RWPE2 (cell line): ENCODE measurements at regions not wholly inside any gene's neighbourhood (a gene's known extent, or its start where the extent isn't known, plus 50 kb on each side); places are given as distances from the start of the nearest gene placed in this dataset.

Source experiments
- ATAC-seq: fragments of 200-7000 bp; cut with Tn5 transposase; 3 replicates; pipeline ENCODE4 v1.9.1; 2021; ENCODE audit warnings: low read depth
- DNase-seq: peaks from one replicate; pipeline ENCODE4 v3.0.0-alpha.2; 2020; ENCODE audit warnings: low spot score
- H3K27ac ChIP-seq: fragments of 450-650 bp; 2 replicates; pipeline ENCODE4 v1.5.1; 2017; ENCODE audit warnings: mild to moderate bottlenecking; ENCODE audit not compliant: poor library complexity, severe bottlenecking
- H3K27me3 ChIP-seq: fragments of 250-450 bp; sonication (Bioruptor Pico); 2 replicates; pipeline ENCODE4 v1.5.1; 2021; ENCODE audit warnings: mild to moderate bottlenecking, moderate library complexity; ENCODE audit not compliant: insufficient read depth, poor library complexity, severe bottlenecking
- H3K36me3 ChIP-seq: fragments of 250-450 bp; sonication (Bioruptor Pico); 2 replicates; pipeline ENCODE4 v1.5.1; 2020; ENCODE audit warnings: low read depth, mild to moderate bottlenecking, moderate library complexity
- H3K4me1 ChIP-seq: fragments of 250-450 bp; sonication (Bioruptor Pico); 2 replicates; pipeline ENCODE4 v1.5.1; 2021; ENCODE audit warnings: mild to moderate bottlenecking, moderate library complexity; ENCODE audit not compliant: insufficient read depth, poor library complexity, severe bottlenecking
- H3K4me3 ChIP-seq: fragments of 250-450 bp; sonication (Bioruptor Pico); 2 replicates; pipeline ENCODE4 v1.5.1; 2021; ENCODE audit warnings: mild to moderate bottlenecking, moderate library complexity; ENCODE audit not compliant: severe bottlenecking
- H3K9me3 ChIP-seq: fragments of 250-450 bp; sonication (Bioruptor Pico); 2 replicates; pipeline ENCODE4 v1.5.1; 2021; ENCODE audit warnings: mild to moderate bottlenecking, moderate library complexity; ENCODE audit not compliant: severe bottlenecking
- CTCF ChIP-seq: fragments of 450-650 bp; IDR thresholded peaks from one replicate; pipeline ENCODE4 v1.5.1; 2017; ENCODE audit warnings: mild to moderate bottlenecking, moderate library complexity; ENCODE audit not compliant: poor library complexity, severe bottlenecking

DNA sequence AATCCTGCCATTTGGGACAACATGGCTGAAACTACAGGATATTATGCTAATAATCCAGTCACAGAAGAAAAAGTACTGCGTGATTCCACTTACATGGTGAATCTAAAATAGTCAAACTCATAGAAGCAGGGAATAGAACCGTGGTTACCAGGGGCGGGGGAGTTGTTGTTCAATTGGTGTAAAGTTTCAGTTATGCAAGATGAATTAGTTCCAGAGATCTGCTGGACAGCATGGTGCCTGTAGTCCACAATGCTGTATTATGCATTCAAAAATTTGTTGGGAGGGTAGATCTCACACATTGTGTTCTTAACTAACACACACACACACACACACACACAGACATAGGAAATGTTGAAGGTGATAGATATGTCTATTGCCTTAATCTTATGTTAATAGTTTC is 480.5 kb downstream of the DMRT2 start:
- ATAC-seq (no peak), DNase-seq (no peak)
- Histone ChIP-seq H3K9me3 (no peaks in the 10 kb centered on the region), H3K4me3 (no peak overlapping the region), H3K4me1 (no peaks in the 10 kb centered on the region), H3K36me3 (no peaks in the 10 kb centered on the region), H3K27ac (no peak overlapping the region), H3K27me3 (peaks cover 3% of the 10 kb centered on the region)
- TF ChIP-seq CTCF: no peak

DNA sequence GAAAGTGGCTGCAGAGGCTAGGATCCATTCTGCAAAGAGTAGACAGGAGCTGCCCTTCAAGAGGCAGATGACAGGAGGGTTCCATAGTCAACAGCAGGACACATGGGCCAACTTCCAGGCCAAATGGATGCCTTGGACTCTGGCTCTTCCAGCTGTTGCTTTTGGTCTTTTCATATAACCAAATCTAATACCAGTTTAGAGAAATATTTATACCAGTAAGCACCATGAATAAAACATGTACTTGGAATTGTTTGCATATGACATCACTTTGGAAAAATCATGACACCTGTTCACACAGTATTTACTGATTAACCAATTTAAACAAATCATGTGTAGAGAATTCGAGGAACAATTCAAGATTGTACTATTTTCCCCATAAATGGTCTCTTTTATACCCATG is 481.3 kb downstream of the DMRT2 start:
- H3K4me1 ChIP-seq: no peaks in the 10 kb centered on the region
- H3K27ac ChIP-seq: no peak overlapping the region
- ATAC-seq (no peak), DNase-seq (no peak)
- TF ChIP-seq CTCF: no peak
- H3K9me3 ChIP-seq: no peaks in the 10 kb centered on the region
- H3K4me3 ChIP-seq: no peak overlapping the region
- no peaks in the 10 kb centered on the region for H3K36me3 ChIP-seq
- peaks cover 6% of the 10 kb centered on the region for H3K27me3 ChIP-seq

DNA sequence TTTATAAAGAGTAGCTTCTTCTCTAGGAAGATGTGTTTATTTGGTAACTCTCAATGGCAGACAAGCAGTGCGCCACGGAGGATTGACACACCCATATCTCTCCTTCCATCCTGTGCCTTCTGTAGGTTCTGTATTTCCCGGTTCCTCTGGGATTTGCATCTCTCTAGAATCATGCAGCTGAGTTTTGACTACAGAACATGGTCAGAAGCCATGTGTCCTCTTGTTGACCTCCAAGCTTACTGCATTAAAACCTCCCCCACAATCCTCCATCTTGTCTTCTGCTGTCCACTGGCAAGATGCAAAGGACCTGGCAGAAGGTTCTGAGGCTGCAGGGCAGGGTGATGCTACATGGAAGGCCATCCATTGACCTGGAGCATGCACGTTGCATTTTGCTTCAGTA is 482.0 kb downstream of the DMRT2 start:
- H3K4me1 ChIP-seq: no peaks in the 10 kb centered on the region
- ATAC-seq (no peak), DNase-seq (no peak)
- TF ChIP-seq CTCF: no peak
- no peaks in the 10 kb centered on the region for H3K36me3 ChIP-seq
- H3K9me3 ChIP-seq: no peaks in the 10 kb centered on the region
- H3K4me3 ChIP-seq: no peak overlapping the region
- H3K27ac ChIP-seq: no peak overlapping the region
- peaks cover 8% of the 10 kb centered on the region for H3K27me3 ChIP-seq

DNA sequence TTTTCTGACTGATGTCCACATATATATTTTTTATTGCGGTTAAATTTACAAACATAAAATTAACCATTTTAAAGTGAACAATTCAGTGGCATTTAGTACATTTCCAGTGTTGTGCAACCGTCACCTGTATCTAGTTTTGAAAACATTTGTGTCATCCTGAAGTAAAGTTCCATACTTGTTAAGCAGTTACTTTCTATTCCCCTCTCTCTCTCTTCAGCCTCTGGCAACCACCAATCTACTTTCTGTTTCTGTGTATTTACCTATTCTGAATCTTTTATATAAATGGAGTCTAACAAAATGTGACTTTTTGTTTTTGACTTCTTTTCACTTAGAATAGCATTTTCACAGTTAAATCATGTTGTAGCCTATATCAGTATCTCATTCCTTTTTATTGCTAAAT is 480.1 kb upstream of the SMARCA2 start:
- no peaks in the 10 kb centered on the region for H3K9me3 ChIP-seq
- H3K4me1 ChIP-seq: no peaks in the 10 kb centered on the region
- H3K27ac ChIP-seq: no peak overlapping the region
- H3K36me3 ChIP-seq: no peaks in the 10 kb centered on the region
- ATAC-seq (no peak), DNase-seq (no peak)
- H3K27me3 ChIP-seq: peaks cover 9% of the 10 kb centered on the region
- H3K4me3 ChIP-seq: no peak overlapping the region
- TF ChIP-seq CTCF: no peak

DNA sequence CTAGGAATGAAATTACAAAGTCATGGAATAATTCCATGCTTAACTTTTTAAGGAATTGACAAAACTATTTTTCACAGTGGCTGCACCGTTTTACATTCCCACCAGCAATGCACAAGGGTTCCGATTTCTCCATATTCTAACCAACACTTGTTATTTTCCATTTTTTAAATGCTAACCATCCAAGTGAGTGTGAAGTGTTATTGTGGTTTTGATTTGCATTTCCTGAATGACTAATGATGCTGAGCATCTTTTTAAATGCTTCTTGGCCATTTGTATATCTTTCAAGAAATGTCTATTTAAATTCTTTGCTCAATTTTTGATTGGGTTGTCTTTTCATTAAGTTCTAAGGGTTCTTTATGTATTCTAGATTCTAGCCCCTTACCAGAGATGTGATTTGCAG is 479.5 kb upstream of the SMARCA2 start:
- Histone ChIP-seq H3K9me3 (no peaks in the 10 kb centered on the region), H3K4me3 (no peak overlapping the region)

More for the DNA sequence above, 479.5 kb upstream of the SMARCA2 start:
- Histone ChIP-seq H3K36me3 (no peaks in the 10 kb centered on the region), H3K27ac (no peak overlapping the region), H3K4me1 (no peaks in the 10 kb centered on the region), H3K27me3 (peaks cover 9% of the 10 kb centered on the region)
- ATAC-seq (no peak), DNase-seq (no peak)
- no peak for TF ChIP-seq CTCF
